Testis (tissue), 2 donors: ENCODE measurements at regions not wholly inside any gene's neighbourhood (a gene's known extent, or its start where the extent isn't known, plus 50 kb on each side); places are given as distances from the start of the nearest gene placed in this dataset.

Experiments used
- POLR2A ChIP-seq: fragments of 450-650 bp; IDR thresholded peaks from one replicate; pipeline ENCODE4 v1.6.1; 2017; ENCODE audit warnings: antibody characterized with exemption, mild to moderate bottlenecking, moderate library complexity
- TF ChIP-seq, protein P1 (sequence below), 3 experiments: fragments of 450-650 bp in 2 of 3; fragments of 200-600 bp in 1 of 3; sonication (generic) in 1 of 3; IDR thresholded peaks; one replicate each; pipeline ENCODE4 v1.5.1; 2016 to 2019; ENCODE audit warnings: antibody characterized with exemption in 3 of 3, mild to moderate bottlenecking in 2 of 3, moderate library complexity in 1 of 3

DNA sequence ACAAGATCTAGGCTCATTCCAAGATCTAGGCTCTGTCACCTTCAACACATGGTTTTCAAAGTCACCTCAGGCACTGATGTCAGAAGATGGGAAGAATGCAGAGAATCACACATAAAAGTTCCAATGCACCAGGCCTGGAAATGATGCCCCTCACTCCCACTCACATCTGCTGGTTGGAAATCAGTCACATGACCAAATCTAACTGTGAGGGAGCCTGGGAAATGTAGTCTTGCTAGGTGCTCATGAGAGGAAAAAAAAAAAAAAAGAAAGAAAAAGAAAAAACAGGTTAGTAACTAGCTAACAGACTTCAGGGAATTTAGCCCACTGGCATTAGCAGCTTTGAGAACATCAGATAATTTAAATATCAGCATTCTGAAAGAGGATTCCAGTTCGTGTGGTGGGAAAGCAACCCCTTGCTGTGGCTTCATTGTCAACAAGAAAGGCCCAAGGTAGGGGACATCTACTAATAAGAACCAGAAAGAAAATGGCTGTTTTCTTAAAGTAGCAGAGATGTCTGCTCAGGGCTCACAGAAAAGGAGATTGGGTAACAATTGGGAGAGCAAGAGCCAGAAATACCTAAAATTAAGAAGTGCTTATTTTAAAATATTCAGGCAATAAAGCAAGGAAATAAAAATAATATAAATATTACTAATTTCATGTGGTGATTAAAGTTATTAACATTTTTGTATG is 614.3 kb downstream of the ACTL7B start:
- TF ChIP-seq, protein P1, sequence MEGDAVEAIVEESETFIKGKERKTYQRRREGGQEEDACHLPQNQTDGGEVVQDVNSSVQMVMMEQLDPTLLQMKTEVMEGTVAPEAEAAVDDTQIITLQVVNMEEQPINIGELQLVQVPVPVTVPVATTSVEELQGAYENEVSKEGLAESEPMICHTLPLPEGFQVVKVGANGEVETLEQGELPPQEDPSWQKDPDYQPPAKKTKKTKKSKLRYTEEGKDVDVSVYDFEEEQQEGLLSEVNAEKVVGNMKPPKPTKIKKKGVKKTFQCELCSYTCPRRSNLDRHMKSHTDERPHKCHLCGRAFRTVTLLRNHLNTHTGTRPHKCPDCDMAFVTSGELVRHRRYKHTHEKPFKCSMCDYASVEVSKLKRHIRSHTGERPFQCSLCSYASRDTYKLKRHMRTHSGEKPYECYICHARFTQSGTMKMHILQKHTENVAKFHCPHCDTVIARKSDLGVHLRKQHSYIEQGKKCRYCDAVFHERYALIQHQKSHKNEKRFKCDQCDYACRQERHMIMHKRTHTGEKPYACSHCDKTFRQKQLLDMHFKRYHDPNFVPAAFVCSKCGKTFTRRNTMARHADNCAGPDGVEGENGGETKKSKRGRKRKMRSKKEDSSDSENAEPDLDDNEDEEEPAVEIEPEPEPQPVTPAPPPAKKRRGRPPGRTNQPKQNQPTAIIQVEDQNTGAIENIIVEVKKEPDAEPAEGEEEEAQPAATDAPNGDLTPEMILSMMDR (IDR thresholded peaks at IDR 0.05): no peak
- no peak for TF ChIP-seq POLR2A
